ENCODE measurements at regions not wholly inside any gene's neighbourhood (a gene's known extent, or its start where the extent isn't known, plus 50 kb on each side); places are given as distances from the start of the nearest gene placed in this dataset.
"Not testable (repeated sequence)": the region's sequence is repeated elsewhere in the genome, so short reads cannot be mapped to it uniquely, and the experiment has no call there.

GRCh38 chrX:93468075-93468474 is 205.3 kb downstream of the NAP1L3 start:
- DNase-seq (ENCODE audit: low read depth in 2 of 2), result no peak

DNA sequence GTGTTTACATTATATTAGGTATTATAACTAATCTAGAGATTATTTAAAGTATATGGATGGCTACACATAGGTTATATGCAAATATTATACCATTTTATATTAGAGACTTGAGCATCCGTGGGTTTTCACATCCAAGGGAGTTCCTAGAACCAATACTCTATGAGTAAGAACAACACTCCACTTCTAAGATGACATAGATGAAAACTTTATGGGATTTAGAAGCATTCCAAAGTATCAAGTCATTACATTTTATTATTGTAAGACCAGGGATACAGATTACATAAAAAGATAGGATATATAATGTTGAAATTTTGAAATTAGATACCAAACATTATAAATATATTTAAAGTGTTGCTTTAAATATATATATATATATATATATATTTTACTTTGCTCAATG is 207.0 kb downstream of the NAP1L3 start:
- DNase-seq (ENCODE audit: low read depth in 2 of 2), result no peak

- DNase-seq (ENCODE audit: low read depth in 2 of 2), result no peak
Observed at GRCh38 chrX:93461060-93461459, 212.3 kb downstream of the NAP1L3 start.

- DNase-seq (ENCODE audit: low read depth in 2 of 2), result no peak
Observed at GRCh38 chrX:93454509-93454908, 218.9 kb downstream of the NAP1L3 start.

DNA sequence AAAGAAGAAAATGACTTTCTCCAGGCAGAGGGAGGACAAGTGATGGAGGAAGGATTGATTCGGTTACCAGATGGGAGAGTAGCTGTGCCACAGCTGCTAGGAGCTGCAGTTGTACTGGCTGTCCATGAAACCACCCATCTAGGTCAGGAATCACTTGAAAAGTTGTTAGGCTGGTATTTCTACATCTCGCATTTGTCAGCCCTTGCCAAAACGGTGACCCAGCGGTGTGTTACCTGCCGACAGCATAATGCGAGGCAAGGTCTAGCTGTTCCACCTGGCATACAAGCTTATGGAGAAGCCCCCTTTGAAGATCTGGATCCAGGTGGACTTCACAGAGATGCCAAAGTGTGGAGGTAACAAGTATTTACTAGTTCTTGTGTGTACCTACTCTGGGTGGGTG is 238.7 kb downstream of the NAP1L3 start:
- DNase-seq (ENCODE audit: low read depth in 2 of 2), result not testable (repeated sequence)

- no peak for DNase-seq (ENCODE audit: low read depth in 2 of 2)
Observed at GRCh38 chrX:93428497-93428896, 244.9 kb downstream of the NAP1L3 start.

DNA sequence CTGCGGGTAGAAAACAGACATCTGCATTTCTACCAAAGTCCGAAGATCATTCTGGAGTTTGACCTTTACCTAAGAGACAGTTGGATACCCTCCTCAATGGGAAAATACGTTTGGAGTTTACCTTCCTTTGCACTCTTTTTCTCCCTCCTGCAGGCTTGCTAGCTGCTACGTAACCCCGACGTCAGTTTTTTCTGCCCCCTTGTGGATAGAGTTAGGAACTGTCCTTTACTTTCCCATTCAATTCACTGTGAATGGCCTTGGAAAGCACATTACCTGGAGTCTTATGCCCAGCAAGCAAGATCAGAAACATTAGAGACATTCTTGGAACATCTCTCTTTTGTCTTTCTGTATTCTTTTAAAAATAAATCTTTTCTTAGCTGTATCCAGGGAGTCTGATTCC is 250.7 kb downstream of the NAP1L3 start:
- DNase-seq (ENCODE audit: low read depth in 2 of 2), result peak in 1 of 2 donors; percentile 7

DNA sequence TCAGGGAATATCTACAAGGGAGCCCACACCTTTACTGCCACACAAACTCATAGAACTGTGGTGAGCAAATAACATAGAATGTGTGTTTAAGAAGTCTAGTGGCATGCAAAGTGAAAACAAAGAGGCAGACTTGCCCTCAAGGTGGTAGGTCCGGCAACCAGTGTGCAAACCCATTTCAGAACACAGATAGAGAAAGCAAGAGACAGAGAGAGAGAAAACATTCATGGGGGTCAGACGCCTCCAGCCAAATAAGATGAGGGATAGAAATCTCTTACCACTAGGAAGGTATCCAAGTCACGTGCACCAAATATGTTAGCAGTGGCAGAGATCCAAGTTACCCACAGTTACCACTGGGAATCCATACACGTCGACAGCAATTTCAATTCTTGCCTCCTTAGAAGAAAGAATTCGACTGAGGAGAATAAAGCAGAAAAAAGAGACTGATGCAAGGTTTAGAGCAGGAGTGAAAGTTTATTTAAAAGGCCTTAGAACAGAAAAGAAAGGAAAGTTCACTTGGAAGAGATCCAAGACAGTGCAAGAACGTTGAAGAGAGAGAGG is 252.8 kb downstream of the NAP1L3 start:
- no peak for DNase-seq (ENCODE audit: low read depth in 2 of 2)

GRCh38 chrX:93420090-93420489 is 253.3 kb downstream of the NAP1L3 start:
- no peak for DNase-seq (ENCODE audit: low read depth in 2 of 2)

DNA sequence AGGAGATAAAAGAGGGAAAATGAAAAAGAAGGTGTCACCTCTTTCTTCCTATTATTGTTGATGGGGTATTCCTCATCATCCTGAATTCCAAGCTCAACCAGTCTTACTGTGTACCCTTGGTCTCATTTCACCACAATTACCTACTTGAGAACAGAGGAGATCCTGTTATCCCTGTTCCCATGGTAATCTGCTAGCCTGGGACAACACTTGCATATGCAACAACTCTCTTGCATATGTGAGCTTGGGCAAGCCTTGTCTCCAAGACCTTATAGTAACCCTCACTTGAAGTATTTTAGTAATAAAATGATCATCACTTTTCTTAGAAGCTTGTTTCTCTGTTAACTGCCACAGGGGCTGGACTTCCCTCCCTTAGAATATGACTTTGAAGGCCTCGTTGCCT is 253.7 kb downstream of the NAP1L3 start:
- DNase-seq (ENCODE audit: low read depth in 2 of 2), result no peak

GRCh38 chrX:93404121-93404520 is 269.3 kb downstream of the NAP1L3 start:
- DNase-seq (ENCODE audit: low read depth in 2 of 2), result no peak

GRCh38 chrX:93354651-93355050 is 318.7 kb downstream of the NAP1L3 start:
- no peak for DNase-seq (ENCODE audit: low read depth in 2 of 2)

DNA sequence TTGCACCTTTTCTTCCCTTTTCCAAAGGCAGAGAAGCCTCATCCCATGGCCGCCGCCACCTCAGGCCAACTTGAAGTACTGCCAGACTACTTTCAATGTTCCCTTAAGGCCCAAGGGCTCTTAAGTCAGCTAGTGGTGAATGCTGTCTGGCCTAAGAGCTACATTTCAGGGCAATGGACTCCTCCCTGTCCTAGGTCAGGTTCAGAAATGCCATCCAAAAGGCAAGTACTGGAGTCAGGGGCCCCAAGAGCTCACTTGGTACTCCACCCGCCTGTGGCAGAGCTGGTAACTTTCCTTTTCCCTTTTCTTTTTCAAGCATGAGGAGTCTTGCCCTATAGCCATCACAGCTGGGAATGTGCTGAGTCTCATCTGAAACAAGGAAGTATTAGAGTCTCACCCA is 327.1 kb downstream of the NAP1L3 start:
- no peak for DNase-seq (ENCODE audit: low read depth in 2 of 2)

DNA sequence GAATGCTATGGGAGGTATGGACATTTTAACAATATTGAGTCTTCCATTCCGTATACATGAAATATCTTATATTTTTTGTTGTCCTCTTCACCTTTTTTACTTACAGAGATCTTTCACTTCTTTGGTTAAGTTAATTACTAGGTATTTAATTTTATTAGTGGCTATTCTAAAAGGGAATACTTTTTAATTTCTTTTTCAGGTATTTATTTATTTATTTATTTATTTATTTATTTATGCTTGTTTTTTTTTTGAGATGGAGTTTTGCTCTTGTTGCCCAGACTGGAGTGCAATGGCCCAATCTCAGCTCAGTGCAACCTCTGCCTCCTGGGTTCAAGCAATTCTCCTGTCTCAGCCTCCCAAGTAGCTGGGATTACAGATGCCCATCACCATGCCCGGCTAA is 329.1 kb downstream of the NAP1L3 start:
- not testable (repeated sequence) for DNase-seq (ENCODE audit: low read depth in 2 of 2)

DNA sequence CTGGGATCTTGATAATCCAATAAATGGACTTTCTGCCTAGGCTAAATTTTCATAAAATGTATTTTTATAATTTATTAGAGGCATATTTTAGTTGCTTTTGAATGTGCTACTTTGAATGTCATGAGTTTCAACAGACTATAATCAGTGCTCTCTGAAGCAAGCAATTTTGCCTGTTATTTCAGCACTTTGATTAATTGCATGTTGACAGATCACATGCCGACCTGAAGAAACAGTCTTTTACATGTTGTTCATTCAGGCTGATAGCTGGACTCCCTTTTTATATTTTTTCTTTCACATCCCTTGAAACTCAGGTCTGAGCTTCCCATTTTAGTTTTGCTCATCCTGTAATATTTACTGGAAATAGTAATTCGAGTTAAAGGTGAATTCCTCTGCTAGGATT is 341.0 kb downstream of the NAP1L3 start:
- no peak for DNase-seq (ENCODE audit: low read depth in 2 of 2)

GRCh38 chrX:93322110-93322509 is 351.3 kb downstream of the NAP1L3 start:
- no peak for DNase-seq (ENCODE audit: low read depth in 2 of 2)

GRCh38 chrX:93319609-93320008 is 353.8 kb downstream of the NAP1L3 start:
- no peak for DNase-seq (ENCODE audit: low read depth in 2 of 2)

Data from dermis microvascular lymphatic vessel endothelial cell (primary cell).